GM13977 (cell line): ENCODE measurements at regions not wholly inside any gene's neighbourhood (a gene's known extent, or its start where the extent isn't known, plus 50 kb on each side); places are given as distances from the start of the nearest gene placed in this dataset.

Experiments
- DNase-seq: peaks from one replicate; pipeline ENCODE4 v3.0.0; 2012; ENCODE audit warnings: low spot score
- CTCF ChIP-seq: IDR thresholded peaks from 2 replicates; pipeline ENCODE4 v1.5.1; 2012; ENCODE audit warnings: mild to moderate bottlenecking, control low read depth; ENCODE audit not compliant: insufficient read depth; ENCODE audit errors: extremely low read depth, missing control alignments
- in situ Hi-C: fragments of 300-500 bp; cut with MboI; formaldehyde crosslinking; loops from one replicate; pipeline ENCODE4 v1.12.0; 2022; ENCODE audit warnings: low sequenced_read_pairs, low pct_unique_long_range_greater_than_20kb, mixed read lengths, inconsistent platforms; ENCODE audit not compliant: unreplicated experiment

- in situ Hi-C loops, result loop anchor here (25.0 kb wide), 2 partner anchors 394 to 1269 kb away; no protein-coding TSS in a partner anchor
- no peak for TF ChIP-seq CTCF
- no peak for DNase-seq
These were observed 1345.9 kb downstream of the BRD1 start for GRCh38 chr22:48481748-48482147.

- TF ChIP-seq CTCF, result no peak
- no peak for DNase-seq
- in situ Hi-C loops, result loop anchor here (25.0 kb wide), 2 partner anchors 391 to 1266 kb away; no protein-coding TSS in a partner anchor
These were observed 1349.0 kb downstream of the BRD1 start for GRCh38 chr22:48478529-48479265.

GRCh38 chr22:48478124-48478523 is 1349.5 kb downstream of the BRD1 start:
- in situ Hi-C loops, result loop anchor here (25.0 kb wide), 2 partner anchors 391 to 1266 kb away; no protein-coding TSS in a partner anchor
- no peak for DNase-seq
- TF ChIP-seq CTCF, result no peak

- in situ Hi-C loops, result loop anchor here (25.0 kb wide), 2 partner anchors 390 to 1265 kb away; no protein-coding TSS in a partner anchor
- no peak for TF ChIP-seq CTCF
- DNase-seq, result no peak
These were observed 1350.5 kb downstream of the BRD1 start for GRCh38 chr22:48477031-48477721.

GRCh38 chr22:48476577-48476976 is 1351.1 kb downstream of the BRD1 start:
- TF ChIP-seq CTCF, result no peak
- in situ Hi-C loops, result loop anchor here (25.0 kb wide), 2 partner anchors 389 to 1264 kb away; no protein-coding TSS in a partner anchor
- no peak for DNase-seq

- no peak for DNase-seq
- in situ Hi-C loops, result loop anchor here (25.0 kb wide), 2 partner anchors 389 to 1264 kb away; no protein-coding TSS in a partner anchor
These were observed 1351.9 kb downstream of the BRD1 start for GRCh38 chr22:48475661-48476345.

More at GRCh38 chr22:48475661-48476345, 1351.9 kb downstream of the BRD1 start:
- no peak for TF ChIP-seq CTCF
